ENCODE measurements at regions not wholly inside any gene's neighbourhood (a gene's known extent, or its start where the extent isn't known, plus 50 kb on each side); places are given as distances from the start of the nearest gene placed in this dataset.

DNA sequence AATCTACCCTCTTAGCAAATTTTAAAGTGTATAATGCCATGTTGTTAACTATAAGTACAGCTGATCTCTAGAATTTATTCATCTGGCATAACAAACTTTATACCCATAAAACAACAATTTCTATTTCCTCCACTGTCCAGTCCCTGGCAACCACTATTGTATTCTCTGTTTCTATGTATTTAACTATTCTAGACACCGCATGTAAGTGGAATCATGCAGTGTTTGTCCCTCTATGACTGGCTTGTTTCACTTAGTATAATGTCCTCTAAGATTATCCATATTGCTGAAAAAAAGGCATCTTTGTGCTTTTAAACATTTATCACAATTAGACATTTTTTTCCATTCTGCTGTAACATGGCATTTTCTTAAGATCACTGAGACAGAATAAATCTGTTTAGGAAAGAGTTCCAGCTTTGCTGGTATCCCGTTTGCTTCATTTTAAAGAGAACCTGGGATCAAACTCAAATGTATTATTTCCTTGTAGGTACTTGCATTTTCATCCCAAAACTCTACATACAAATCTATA is 1191.0 kb downstream of the SLITRK5 start:
- TF ChIP-seq CTCF (IDR thresholded peaks at IDR 0.05; ENCODE audit: low read depth, low read length) (no peak), EZH2phosphoT487 (IDR thresholded peaks at IDR 0.05; ENCODE audit: low read depth) (no peak)

Measured in OCI-LY3 (cell line).